ENCODE measurements at regions not wholly inside any gene's neighbourhood (a gene's known extent, or its start where the extent isn't known, plus 50 kb on each side); places are given as distances from the start of the nearest gene placed in this dataset.

- intact Hi-C loops (cut with micrococcal nuclease) = no loop called here
- Mint-ChIP-seq H3K4me3 (no peak overlapping the region), H3K36me3 (no peaks in the 10 kb centered on the region), H3K4me1 (no peaks in the 10 kb centered on the region), H3K9me3 (peaks cover 0 to 2% (median 0%) of the 10 kb centered on the region in 7 donors), H3K27me3 (ENCODE audit: low read depth in 3 of 3) (peaks cover 0 to 2% (median 0%) of the 10 kb centered on the region in 3 donors), H3K27ac (no peak overlapping the region)
- H3K27me3 ChIP-seq (ENCODE audit: control insufficient read depth in 2 of 2, insufficient read depth in 2 of 2, low read length in 2 of 2) = no peaks in the 10 kb centered on the region
- no peaks in the 10 kb centered on the region for H3K79me2 ChIP-seq (ENCODE audit: insufficient read depth, low read length)
- H3K9ac ChIP-seq (ENCODE audit: insufficient read depth, low read length, poor library complexity, severe bottlenecking) = no peak overlapping the region
- no peak for TF ChIP-seq CTCF (IDR thresholded peaks at IDR 0.05)
- no peak overlapping the region for H3K27ac ChIP-seq (ENCODE audit: low read depth in 1 of 2, low read length in 2 of 2)
- H4K20me1 ChIP-seq (ENCODE audit: insufficient read depth, low read length) = no peaks in the 10 kb centered on the region
- WGBS (ENCODE audit: insufficient coverage) = 83% methylated on average over 1 of the region's 1 CpG
- H3K4me3 ChIP-seq (replicated peaks in 1 of 3; ENCODE audit: low read depth in 2 of 3, low read length in 3 of 3) = no peak overlapping the region
- no peaks in the 10 kb centered on the region for H3K9me3 ChIP-seq (replicated peaks in 1 of 2; ENCODE audit: control insufficient read depth in 1 of 2, insufficient read depth in 1 of 2, low read length in 2 of 2)
- no peaks in the 10 kb centered on the region for H3K4me1 ChIP-seq (ENCODE audit: control insufficient read depth in 1 of 2, insufficient read depth in 2 of 2, low read length in 2 of 2)
- DNase-seq = no peak
- no peak overlapping the region for H2AFZ ChIP-seq (ENCODE audit: insufficient read depth, low read depth, low read length, poor library complexity, severe bottlenecking)
- no peak overlapping the region for H3K4me2 ChIP-seq (replicated peaks; ENCODE audit: extremely low read depth, low read length, poor library complexity, severe bottlenecking)
- H3K36me3 ChIP-seq (replicated peaks in 1 of 2; ENCODE audit: control insufficient read depth in 1 of 2, insufficient read depth in 2 of 2, low read length in 2 of 2) = no peaks in the 10 kb centered on the region
Measured at GRCh38 chr13:83223546-83223945, 658.7 kb downstream of the SLITRK1 start.

GRCh38 chr13:83221813-83222241 is 660.4 kb downstream of the SLITRK1 start:
- H4K20me1 ChIP-seq (ENCODE audit: insufficient read depth, low read length) = no peaks in the 10 kb centered on the region
- H3K36me3 Mint-ChIP-seq = no peaks in the 10 kb centered on the region
- no peak for TF ChIP-seq CTCF (IDR thresholded peaks at IDR 0.05)
- H3K9me3 ChIP-seq (replicated peaks in 1 of 2; ENCODE audit: control insufficient read depth in 1 of 2, insufficient read depth in 1 of 2, low read length in 2 of 2) = no peaks in the 10 kb centered on the region
- H3K9ac ChIP-seq (ENCODE audit: insufficient read depth, low read length, poor library complexity, severe bottlenecking) = no peak overlapping the region
- H3K4me3 Mint-ChIP-seq = no peak overlapping the region
- no peak overlapping the region for H3K27ac Mint-ChIP-seq
- no peak overlapping the region for H3K27ac ChIP-seq (ENCODE audit: low read depth in 1 of 2, low read length in 2 of 2)
- H3K27me3 Mint-ChIP-seq (ENCODE audit: low read depth in 3 of 3) = peaks cover 0 to 2% (median 0%) of the 10 kb centered on the region in 3 donors
- no peaks in the 10 kb centered on the region for H3K36me3 ChIP-seq (replicated peaks in 1 of 2; ENCODE audit: control insufficient read depth in 1 of 2, insufficient read depth in 2 of 2, low read length in 2 of 2)
- no peak overlapping the region for H3K4me3 ChIP-seq (replicated peaks in 1 of 3; ENCODE audit: low read depth in 2 of 3, low read length in 3 of 3)
- peaks cover 0 to 5% (median 0%) of the 10 kb centered on the region in 7 donors for H3K9me3 Mint-ChIP-seq
- no peak overlapping the region for H3K4me2 ChIP-seq (replicated peaks; ENCODE audit: extremely low read depth, low read length, poor library complexity, severe bottlenecking)
- no peaks in the 10 kb centered on the region for H3K79me2 ChIP-seq (ENCODE audit: insufficient read depth, low read length)
- DNase-seq = no peak
- no peak overlapping the region for H2AFZ ChIP-seq (ENCODE audit: insufficient read depth, low read depth, low read length, poor library complexity, severe bottlenecking)
- no peaks in the 10 kb centered on the region for H3K27me3 ChIP-seq (ENCODE audit: control insufficient read depth in 2 of 2, insufficient read depth in 2 of 2, low read length in 2 of 2)
- WGBS (ENCODE audit: insufficient coverage) = 90% methylated on average over 2 of the region's 5 CpGs
- H3K4me1 Mint-ChIP-seq = no peaks in the 10 kb centered on the region
- intact Hi-C loops (cut with micrococcal nuclease) = no loop called here
- H3K4me1 ChIP-seq (ENCODE audit: control insufficient read depth in 1 of 2, insufficient read depth in 2 of 2, low read length in 2 of 2) = no peaks in the 10 kb centered on the region

All from CD14-positive monocyte (primary cell).